ENCODE measurements at regions not wholly inside any gene's neighbourhood (a gene's known extent, or its start where the extent isn't known, plus 50 kb on each side); places are given as distances from the start of the nearest gene placed in this dataset.

GRCh38 chrX:4035874-4036273, 322.4 kb upstream of the PRKX start:
- H3K4me1 ChIP-seq (ENCODE audit: control insufficient read depth, insufficient read depth, low read length) = no peaks in the 10 kb centered on the region
- no peaks in the 10 kb centered on the region for H3K36me3 ChIP-seq (ENCODE audit: control insufficient read depth in 2 of 2, insufficient read depth in 2 of 2, low read length in 1 of 2)
- intact Hi-C loops (cut with micrococcal nuclease; ENCODE audit: unreplicated experiment) = no loop called here
- no peak overlapping the region for H3K4me2 ChIP-seq (ENCODE audit: control insufficient read depth, insufficient read depth)
- ChIA-PET POLR2A (no interaction called here), CTCF (interaction anchor here (0.6 kb wide), 2 partner anchors 81 to 511 kb away, joined by 3 read pairs; no protein-coding TSS in a partner anchor), SMC1A (ENCODE audit: uncharacterized antibody, unreplicated experiment) (no interaction called here), RAD21 (ENCODE audit: unreplicated experiment) (no interaction called here)
- no peak for ATAC-seq
- no peak overlapping the region for H3K9ac ChIP-seq (ENCODE audit: control insufficient read depth, insufficient read depth, low read length)
- no peaks in the 10 kb centered on the region for H3K9me3 ChIP-seq (replicated peaks; ENCODE audit: control insufficient read depth, insufficient read depth, low read length)
- H3K4me3 ChIP-seq = no peak overlapping the region
- H3K79me2 ChIP-seq (ENCODE audit: control insufficient read depth, insufficient read depth, low read length) = no peaks in the 10 kb centered on the region
- no peaks in the 10 kb centered on the region for H4K20me1 ChIP-seq (ENCODE audit: control insufficient read depth, insufficient read depth)
- no peaks in the 10 kb centered on the region for H3K27me3 ChIP-seq (replicated peaks in 1 of 2; ENCODE audit: control insufficient read depth in 2 of 2, insufficient read depth in 2 of 2, low read length in 1 of 2)
- in situ Hi-C loops (cut with MboI) = no loop called here
- no TSS peak for BruUV-seq (replicated peaks)
- no peak for FAIRE-seq
- 3% methylated on average over 2 of the region's 2 CpGs for WGBS (ENCODE audit: insufficient coverage, insufficient replicate concordance, low lambda C conversion rate, missing lambda C conversion rate)
- no peak overlapping the region for H3K27ac ChIP-seq (ENCODE audit: control insufficient read depth, insufficient read depth)
- H2AFZ ChIP-seq (ENCODE audit: control insufficient read depth, low read depth, low read length) = no peak overlapping the region
- no peak for DNase-seq (ENCODE audit: low read depth, low spot score)
- no peak for TF ChIP-seq BCLAF1 (IDR thresholded peaks at IDR 0.05)
- TF ChIP-seq, protein P1, sequence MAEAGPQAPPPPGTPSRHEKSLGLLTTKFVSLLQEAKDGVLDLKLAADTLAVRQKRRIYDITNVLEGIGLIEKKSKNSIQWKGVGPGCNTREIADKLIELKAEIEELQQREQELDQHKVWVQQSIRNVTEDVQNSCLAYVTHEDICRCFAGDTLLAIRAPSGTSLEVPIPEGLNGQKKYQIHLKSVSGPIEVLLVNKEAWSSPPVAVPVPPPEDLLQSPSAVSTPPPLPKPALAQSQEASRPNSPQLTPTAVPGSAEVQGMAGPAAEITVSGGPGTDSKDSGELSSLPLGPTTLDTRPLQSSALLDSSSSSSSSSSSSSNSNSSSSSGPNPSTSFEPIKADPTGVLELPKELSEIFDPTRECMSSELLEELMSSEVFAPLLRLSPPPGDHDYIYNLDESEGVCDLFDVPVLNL (IDR thresholded peaks at IDR 0.05; ENCODE audit: low read depth, low read length) = no peak
- TF ChIP-seq EGR1 (IDR thresholded peaks at IDR 0.05; ENCODE audit: borderline replicate concordance in 1 of 2, low read depth in 2 of 2, low read length in 2 of 2) = no peak
- TF ChIP-seq SUPT20H (IDR thresholded peaks at IDR 0.05; ENCODE audit: borderline replicate concordance, control insufficient read depth, low read depth, low read length) = no peak
- no peak for TF ChIP-seq NFIC (IDR thresholded peaks at IDR 0.05; ENCODE audit: low read depth, low read length)
- no peak for TF ChIP-seq IKZF1 (conservative IDR thresholded peaks at IDR 0.05)
- no peak for TF ChIP-seq SPI1 (IDR thresholded peaks at IDR 0.05; ENCODE audit: borderline replicate concordance, insufficient read depth, low read depth, low read length)
- TF ChIP-seq STAT1 (conservative IDR thresholded peaks at IDR 0.05) = no peak
- TF ChIP-seq, protein P2, sequence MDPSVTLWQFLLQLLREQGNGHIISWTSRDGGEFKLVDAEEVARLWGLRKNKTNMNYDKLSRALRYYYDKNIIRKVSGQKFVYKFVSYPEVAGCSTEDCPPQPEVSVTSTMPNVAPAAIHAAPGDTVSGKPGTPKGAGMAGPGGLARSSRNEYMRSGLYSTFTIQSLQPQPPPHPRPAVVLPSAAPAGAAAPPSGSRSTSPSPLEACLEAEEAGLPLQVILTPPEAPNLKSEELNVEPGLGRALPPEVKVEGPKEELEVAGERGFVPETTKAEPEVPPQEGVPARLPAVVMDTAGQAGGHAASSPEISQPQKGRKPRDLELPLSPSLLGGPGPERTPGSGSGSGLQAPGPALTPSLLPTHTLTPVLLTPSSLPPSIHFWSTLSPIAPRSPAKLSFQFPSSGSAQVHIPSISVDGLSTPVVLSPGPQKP (IDR thresholded peaks at IDR 0.05; ENCODE audit: low read depth, low read length) = no peak
- TF ChIP-seq ZSCAN29 (IDR thresholded peaks at IDR 0.05) = no peak
- TF ChIP-seq, protein P3, sequence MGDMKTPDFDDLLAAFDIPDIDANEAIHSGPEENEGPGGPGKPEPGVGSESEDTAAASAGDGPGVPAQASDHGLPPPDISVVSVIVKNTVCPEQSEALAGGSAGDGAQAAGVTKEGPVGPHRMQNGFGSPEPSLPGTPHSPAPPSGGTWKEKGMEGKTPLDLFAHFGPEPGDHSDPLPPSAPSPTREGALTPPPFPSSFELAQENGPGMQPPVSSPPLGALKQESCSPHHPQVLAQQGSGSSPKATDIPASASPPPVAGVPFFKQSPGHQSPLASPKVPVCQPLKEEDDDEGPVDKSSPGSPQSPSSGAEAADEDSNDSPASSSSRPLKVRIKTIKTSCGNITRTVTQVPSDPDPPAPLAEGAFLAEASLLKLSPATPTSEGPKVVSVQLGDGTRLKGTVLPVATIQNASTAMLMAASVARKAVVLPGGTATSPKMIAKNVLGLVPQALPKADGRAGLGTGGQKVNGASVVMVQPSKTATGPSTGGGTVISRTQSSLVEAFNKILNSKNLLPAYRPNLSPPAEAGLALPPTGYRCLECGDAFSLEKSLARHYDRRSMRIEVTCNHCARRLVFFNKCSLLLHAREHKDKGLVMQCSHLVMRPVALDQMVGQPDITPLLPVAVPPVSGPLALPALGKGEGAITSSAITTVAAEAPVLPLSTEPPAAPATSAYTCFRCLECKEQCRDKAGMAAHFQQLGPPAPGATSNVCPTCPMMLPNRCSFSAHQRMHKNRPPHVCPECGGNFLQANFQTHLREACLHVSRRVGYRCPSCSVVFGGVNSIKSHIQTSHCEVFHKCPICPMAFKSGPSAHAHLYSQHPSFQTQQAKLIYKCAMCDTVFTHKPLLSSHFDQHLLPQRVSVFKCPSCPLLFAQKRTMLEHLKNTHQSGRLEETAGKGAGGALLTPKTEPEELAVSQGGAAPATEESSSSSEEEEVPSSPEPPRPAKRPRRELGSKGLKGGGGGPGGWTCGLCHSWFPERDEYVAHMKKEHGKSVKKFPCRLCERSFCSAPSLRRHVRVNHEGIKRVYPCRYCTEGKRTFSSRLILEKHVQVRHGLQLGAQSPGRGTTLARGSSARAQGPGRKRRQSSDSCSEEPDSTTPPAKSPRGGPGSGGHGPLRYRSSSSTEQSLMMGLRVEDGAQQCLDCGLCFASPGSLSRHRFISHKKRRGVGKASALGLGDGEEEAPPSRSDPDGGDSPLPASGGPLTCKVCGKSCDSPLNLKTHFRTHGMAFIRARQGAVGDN (IDR thresholded peaks at IDR 0.05) = no peak
- TF ChIP-seq NKRF (conservative IDR thresholded peaks at IDR 0.05) = no peak
- TF ChIP-seq NFYB (IDR thresholded peaks at IDR 0.05; ENCODE audit: insufficient read depth, low read depth, low read length) = no peak

Data from GM12878 (cell line).